Kidney (tissue), 13 donors: ENCODE measurements at regions not wholly inside any gene's neighbourhood (a gene's known extent, or its start where the extent isn't known, plus 50 kb on each side); places are given as distances from the start of the nearest gene placed in this dataset.

ENCODE experiments used
- DNase-seq, 5 donors: peaks; one replicate each; pipeline ENCODE4 v3.0.0-alpha.2; 2013 to 2020
- FAIRE-seq: peaks from 2 replicates; lab custom pipeline; 2012; peaks lifted over from hg19 to GRCh38; lab: Jason Lieb, UNC
- H3K27ac ChIP-seq, 2 donors: one replicate each; pipeline ENCODE4 v1.7.0; 2013; ENCODE audit warnings: low read depth in 2 of 2, low read length in 2 of 2, inconsistent platforms in 1 of 2
- H3K27me3 ChIP-seq: one replicate; pipeline ENCODE4 v1.7.1; 2013; ENCODE audit warnings: low read length, inconsistent platforms; ENCODE audit not compliant: control insufficient read depth, insufficient read depth
- H3K36me3 ChIP-seq, 3 donors: one replicate each; pipeline versions ENCODE4 v1.7.0 to v1.7.1; 2013; ENCODE audit warnings: low read length in 3 of 3, control low read depth in 1 of 3, inconsistent platforms in 1 of 3; ENCODE audit not compliant: insufficient read depth in 3 of 3, control insufficient read depth in 2 of 3
- H3K4me1 ChIP-seq, 3 donors: one replicate each; pipeline versions ENCODE4 v1.7.0 to v1.7.1; 2013; ENCODE audit warnings: low read length in 3 of 3, inconsistent platforms in 1 of 3, low read depth in 1 of 3; ENCODE audit not compliant: control insufficient read depth in 2 of 3, insufficient read depth in 2 of 3
- H3K4me3 ChIP-seq, 3 donors: one replicate each; pipeline versions ENCODE4 v1.7.0 to v1.8.1; 2013; ENCODE audit warnings: low read length in 3 of 3, control low read depth in 1 of 3, inconsistent platforms in 1 of 3
- H3K9ac ChIP-seq, 3 donors: one replicate each; pipeline versions ENCODE4 v1.7.0 to v1.7.1; 2013; ENCODE audit warnings: low read length in 3 of 3, control low read depth in 1 of 3, inconsistent platforms in 1 of 3
- H3K9me3 ChIP-seq, 3 donors: one replicate each; pipeline versions ENCODE4 v1.7.0 to v1.7.1; 2013; ENCODE audit warnings: low read length in 3 of 3, control low read depth in 1 of 3, inconsistent platforms in 1 of 3; ENCODE audit not compliant: control insufficient read depth in 2 of 3, insufficient read depth in 1 of 3
- intact Hi-C: fragments of 100-400 bp; cut with DNase I; formaldehyde crosslinking; loops from one replicate; pipeline ENCODE4 v1.11.1; 2022
- TF ChIP-seq, protein P1 (sequence below): IDR thresholded peaks from 3 replicates; pipeline ENCODE4 v1.5.1; 2012; ENCODE audit warnings: mild to moderate bottlenecking, moderate library complexity, borderline replicate concordance; ENCODE audit not compliant: insufficient read depth; ENCODE audit errors: extremely low read depth
- donor health status: control.
- donor health status: control.
- donor health status: control.
- donor health status: control.
- donor health status: control.
- donor health status: DM: yes; HTN: yes; CAD: no.
- donor health status: Normal renal cell carcinoma (clear cell type).

DNA sequence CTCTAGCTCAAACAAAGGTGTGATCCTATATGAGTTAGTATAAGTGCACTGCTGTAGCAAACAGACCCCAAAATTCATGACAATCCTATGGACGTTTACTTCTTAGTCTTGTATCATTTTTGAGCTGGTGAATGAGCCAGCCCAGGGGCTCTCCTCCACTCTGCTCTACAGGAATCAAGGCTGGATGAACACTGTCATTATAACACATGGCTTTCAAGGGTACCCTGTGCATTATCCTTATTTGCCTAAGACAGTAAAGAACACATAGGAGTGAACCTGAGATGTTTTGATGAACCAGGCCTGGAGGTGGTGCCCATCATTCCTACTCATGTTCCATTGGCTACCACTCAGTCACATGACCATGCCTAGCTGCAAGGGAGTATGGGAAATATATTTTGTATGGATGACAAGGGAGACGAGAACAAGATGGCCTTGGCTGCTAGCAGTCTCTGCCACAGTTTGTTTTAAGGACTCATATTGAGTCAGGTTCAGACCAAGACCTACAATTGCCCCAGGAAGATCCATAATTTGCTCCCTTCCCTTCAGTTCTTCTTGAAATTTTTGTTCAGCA lies 107.4 kb upstream of the HES1 start:
- peaks cover 3 to 16% (median 11%) of the 10 kb centered on the region in 3 donors for H3K4me1 ChIP-seq
- TF ChIP-seq, protein P1, sequence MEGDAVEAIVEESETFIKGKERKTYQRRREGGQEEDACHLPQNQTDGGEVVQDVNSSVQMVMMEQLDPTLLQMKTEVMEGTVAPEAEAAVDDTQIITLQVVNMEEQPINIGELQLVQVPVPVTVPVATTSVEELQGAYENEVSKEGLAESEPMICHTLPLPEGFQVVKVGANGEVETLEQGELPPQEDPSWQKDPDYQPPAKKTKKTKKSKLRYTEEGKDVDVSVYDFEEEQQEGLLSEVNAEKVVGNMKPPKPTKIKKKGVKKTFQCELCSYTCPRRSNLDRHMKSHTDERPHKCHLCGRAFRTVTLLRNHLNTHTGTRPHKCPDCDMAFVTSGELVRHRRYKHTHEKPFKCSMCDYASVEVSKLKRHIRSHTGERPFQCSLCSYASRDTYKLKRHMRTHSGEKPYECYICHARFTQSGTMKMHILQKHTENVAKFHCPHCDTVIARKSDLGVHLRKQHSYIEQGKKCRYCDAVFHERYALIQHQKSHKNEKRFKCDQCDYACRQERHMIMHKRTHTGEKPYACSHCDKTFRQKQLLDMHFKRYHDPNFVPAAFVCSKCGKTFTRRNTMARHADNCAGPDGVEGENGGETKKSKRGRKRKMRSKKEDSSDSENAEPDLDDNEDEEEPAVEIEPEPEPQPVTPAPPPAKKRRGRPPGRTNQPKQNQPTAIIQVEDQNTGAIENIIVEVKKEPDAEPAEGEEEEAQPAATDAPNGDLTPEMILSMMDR = no peak
- DNase-seq = no peak
- H3K4me3 ChIP-seq = no peak overlapping the region
- intact Hi-C loops = no loop called here
- no peaks in the 10 kb centered on the region for H3K27me3 ChIP-seq
- no peak overlapping the region for H3K9ac ChIP-seq
- H3K9me3 ChIP-seq = no peaks in the 10 kb centered on the region
- no peaks in the 10 kb centered on the region for H3K36me3 ChIP-seq
- FAIRE-seq = no peak
- H3K27ac ChIP-seq = no peak overlapping the region

- no peaks in the 10 kb centered on the region for H3K27me3 ChIP-seq
- no peaks in the 10 kb centered on the region for H3K36me3 ChIP-seq
- intact Hi-C loops = no loop called here
- TF ChIP-seq, protein P1 = no peak
- no peak overlapping the region for H3K9ac ChIP-seq
- no peaks in the 10 kb centered on the region for H3K9me3 ChIP-seq
- FAIRE-seq = no peak
- H3K4me3 ChIP-seq = no peak overlapping the region
- peaks cover 3 to 22% (median 11%) of the 10 kb centered on the region in 3 donors for H3K4me1 ChIP-seq
- no peak overlapping the region for H3K27ac ChIP-seq
- no peak for DNase-seq
Observed at GRCh38 chr3:194029846-194030245, 106.1 kb upstream of the HES1 start.

DNA sequence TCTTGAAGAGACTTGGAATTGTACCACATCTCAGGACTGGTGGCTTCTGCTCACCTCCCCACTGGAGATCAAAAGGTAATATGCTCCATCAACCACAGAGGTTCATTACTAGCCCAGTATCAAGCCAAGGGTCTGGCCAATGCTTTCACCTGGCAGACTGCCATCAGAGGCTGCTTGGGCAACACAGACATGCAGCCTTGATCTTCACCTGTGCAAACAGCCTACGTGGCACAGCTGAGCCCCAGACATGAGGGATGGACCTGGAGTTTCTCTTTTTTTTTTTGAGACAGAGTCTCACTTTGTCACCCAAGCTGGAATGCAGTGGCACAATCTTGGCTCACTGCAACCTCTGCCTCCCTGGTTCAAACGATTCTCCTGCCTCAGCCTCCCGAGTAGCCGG lies 105.6 kb upstream of the HES1 start:
- H3K27me3 ChIP-seq = no peaks in the 10 kb centered on the region
- peaks cover 3 to 25% (median 16%) of the 10 kb centered on the region in 3 donors for H3K4me1 ChIP-seq
- H3K4me3 ChIP-seq = no peak overlapping the region
- H3K9ac ChIP-seq = no peak overlapping the region
- H3K36me3 ChIP-seq = no peaks in the 10 kb centered on the region
- FAIRE-seq (no peak), DNase-seq (no peak)
- TF ChIP-seq, protein P1 = no peak
- intact Hi-C loops = no loop called here
- no peaks in the 10 kb centered on the region for H3K9me3 ChIP-seq
- H3K27ac ChIP-seq = no peak overlapping the region

- H3K4me3 ChIP-seq = no peak overlapping the region
- TF ChIP-seq, protein P1 = no peak
- no peak overlapping the region for H3K27ac ChIP-seq
- H3K9me3 ChIP-seq = no peaks in the 10 kb centered on the region
- DNase-seq = no peak
- no peak overlapping the region for H3K9ac ChIP-seq
- no peaks in the 10 kb centered on the region for H3K27me3 ChIP-seq
- H3K4me1 ChIP-seq = peaks cover 3 to 25% (median 24%) of the 10 kb centered on the region in 3 donors
- FAIRE-seq = no peak
- no peaks in the 10 kb centered on the region for H3K36me3 ChIP-seq
- intact Hi-C loops = no loop called here
Observed at GRCh38 chr3:194031349-194031748, 104.6 kb upstream of the HES1 start.
